ENCODE measurements at regions not wholly inside any gene's neighbourhood (a gene's known extent, or its start where the extent isn't known, plus 50 kb on each side); places are given as distances from the start of the nearest gene placed in this dataset.

DNA sequence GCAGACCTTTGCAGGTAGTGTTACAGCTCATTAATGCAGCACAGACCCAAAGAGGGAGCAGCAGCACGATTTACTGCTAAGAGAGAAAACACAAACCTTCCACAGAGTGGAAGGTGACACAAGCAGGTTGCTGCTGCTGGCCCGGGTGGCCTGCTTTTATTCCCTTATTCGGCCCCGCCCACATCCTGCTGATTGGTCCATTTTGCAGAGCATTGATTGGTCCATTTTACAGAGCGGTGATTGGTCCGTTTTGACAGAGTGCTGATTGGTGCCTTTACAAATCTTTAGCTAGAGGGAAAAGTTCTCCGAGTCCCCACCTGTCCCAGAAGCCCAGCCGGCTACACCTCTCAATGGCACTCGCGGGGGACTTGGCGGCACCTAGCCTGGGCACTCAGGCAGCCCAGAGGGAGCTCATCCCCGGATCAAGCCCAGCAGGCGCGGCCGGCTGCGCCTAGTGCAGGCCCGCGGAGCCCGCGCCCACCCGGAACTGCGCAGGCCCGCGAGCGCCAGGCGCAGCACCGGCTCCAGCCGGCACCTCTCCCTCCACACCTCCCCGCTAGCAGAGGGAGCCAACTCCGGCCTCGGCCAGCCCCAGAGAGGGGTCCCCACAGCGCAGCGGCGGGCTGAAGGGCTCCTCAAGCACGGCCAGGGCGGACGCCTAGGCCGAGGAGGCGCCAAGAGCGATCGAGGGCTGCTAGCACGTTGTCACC is 825.6 kb upstream of the HS6ST1 start:
- WGBS, 2 donors: 97% methylated on average over 22 to 39 of the region's 42 CpGs
- H3K36me3 ChIP-seq: no peaks in the 10 kb centered on the region
- no peaks in the 10 kb centered on the region for H3K9me3 ChIP-seq
- peaks cover 0 to under 1% of the 10 kb centered on the region in 2 donors for H3K4me1 ChIP-seq
- no peak for DNase-seq
- no peaks in the 10 kb centered on the region for H3K27me3 ChIP-seq
- no peak for TF ChIP-seq CTCF (IDR thresholded peaks at IDR 0.05)
- TF ChIP-seq POLR2A (IDR thresholded peaks at IDR 0.05): no peak
- no peak overlapping the region for H3K27ac ChIP-seq
- H3K4me3 ChIP-seq (replicated peaks in 1 of 3): no peak overlapping the region
- intact Hi-C loops (cut with DNase I): no loop called here

DNA sequence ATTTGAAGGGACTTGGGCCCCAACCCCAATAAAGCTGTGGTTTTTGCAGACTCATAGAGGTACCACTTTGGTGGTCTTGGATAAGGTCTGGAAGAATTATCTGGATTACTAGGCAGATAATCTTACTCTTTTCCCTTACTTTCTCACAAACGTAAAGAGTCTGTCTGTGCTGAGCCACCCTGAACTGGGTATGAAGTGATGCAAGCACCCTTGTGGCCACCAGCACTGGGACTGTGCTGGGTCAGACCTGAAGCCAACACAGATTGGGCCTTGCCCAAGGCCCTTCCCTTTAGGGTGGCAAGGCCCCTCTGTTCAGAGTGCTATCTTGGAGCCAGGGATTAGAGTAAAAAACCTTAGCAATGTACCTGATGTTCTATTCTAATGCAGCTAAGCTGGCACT is 827.0 kb upstream of the RAB6C start:
- no peaks in the 10 kb centered on the region for H3K9me3 ChIP-seq
- intact Hi-C loops (cut with DNase I): no loop called here
- TF ChIP-seq CTCF (IDR thresholded peaks at IDR 0.05) (no peak), POLR2A (IDR thresholded peaks at IDR 0.05) (no peak)
- no peaks in the 10 kb centered on the region for H3K36me3 ChIP-seq
- no peak overlapping the region for H3K4me3 ChIP-seq (replicated peaks in 1 of 3)
- H3K4me1 ChIP-seq: peaks cover 11 to 17% of the 10 kb centered on the region in 2 donors
- no peaks in the 10 kb centered on the region for H3K27me3 ChIP-seq
- no peak overlapping the region for H3K27ac ChIP-seq
- WGBS, 2 donors: 87 to 89% methylated on average over 1 of the region's 1 CpG
- no peak for DNase-seq

DNA sequence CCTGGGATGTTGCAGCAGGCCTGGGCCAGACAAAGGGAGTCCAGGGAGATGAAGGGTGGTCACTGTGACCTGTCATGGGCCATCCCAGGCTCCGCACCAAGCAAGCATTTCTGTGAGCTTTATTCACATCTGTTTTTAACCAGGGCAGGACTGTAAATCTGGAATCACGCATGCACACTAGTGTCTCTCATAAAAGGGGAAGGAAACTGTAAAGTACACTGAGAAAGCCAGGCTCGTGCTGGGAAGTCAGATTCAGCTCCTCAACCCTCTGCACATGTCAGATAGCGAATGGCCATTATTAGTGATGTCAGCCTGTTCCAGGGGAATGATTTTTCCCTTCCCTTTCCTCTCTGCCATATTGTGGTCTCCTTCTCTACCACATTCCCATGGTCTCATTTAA is 818.6 kb upstream of the RAB6C start:
- DNase-seq: no peak
- Histone ChIP-seq H3K27ac (no peak overlapping the region), H3K9me3 (no peaks in the 10 kb centered on the region), H3K36me3 (no peaks in the 10 kb centered on the region), H3K4me3 (replicated peaks in 1 of 3) (no peak overlapping the region), H3K27me3 (no peaks in the 10 kb centered on the region), H3K4me1 (no peaks in the 10 kb centered on the region)
- WGBS, 2 donors: 86 to 87% methylated on average over 4 of the region's 4 CpGs
- no peak for TF ChIP-seq CTCF (IDR thresholded peaks at IDR 0.05)
- intact Hi-C loops (cut with DNase I): no loop called here

- WGBS, 2 donors: 88 to 90% methylated on average over 5 of the region's 6 CpGs
- no peak for DNase-seq
- H3K36me3 ChIP-seq: no peaks in the 10 kb centered on the region
- TF ChIP-seq CTCF (IDR thresholded peaks at IDR 0.05): no peak
- TF ChIP-seq POLR2A (IDR thresholded peaks at IDR 0.05): no peak
- no peaks in the 10 kb centered on the region for H3K9me3 ChIP-seq
- no peak overlapping the region for H3K27ac ChIP-seq
- H3K27me3 ChIP-seq: no peaks in the 10 kb centered on the region
- intact Hi-C loops (cut with DNase I): no loop called here
- H3K4me3 ChIP-seq (replicated peaks in 1 of 3): no peak overlapping the region
- H3K4me1 ChIP-seq: no peaks in the 10 kb centered on the region
These were observed 815.1 kb upstream of the RAB6C start for GRCh38 chr2:129164220-129164949.

DNA sequence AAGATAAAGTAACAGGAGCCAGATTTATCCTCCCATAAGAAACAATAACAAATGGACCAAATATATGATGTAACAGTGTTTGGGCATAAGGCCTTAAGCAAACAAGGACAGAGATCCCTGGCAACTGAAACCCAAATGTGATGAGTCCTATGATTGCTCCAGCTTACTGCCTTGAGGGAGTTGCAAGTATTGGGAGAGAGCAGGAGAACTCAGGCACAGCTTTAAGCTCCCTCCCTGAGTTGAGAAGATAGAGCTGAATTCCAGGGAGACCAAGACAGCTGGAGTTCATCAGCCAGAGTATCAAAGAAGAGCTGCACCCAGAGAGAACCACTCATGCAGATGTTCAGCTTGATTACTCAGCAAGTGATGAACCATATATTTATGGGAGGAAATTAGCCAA is 814.5 kb upstream of the RAB6C start:
- intact Hi-C loops (cut with DNase I): no loop called here
- Histone ChIP-seq H3K36me3 (no peaks in the 10 kb centered on the region), H3K27me3 (no peaks in the 10 kb centered on the region), H3K27ac (no peak overlapping the region), H3K4me1 (no peaks in the 10 kb centered on the region), H3K9me3 (no peaks in the 10 kb centered on the region), H3K4me3 (replicated peaks in 1 of 3) (no peak overlapping the region)
- DNase-seq: no peak
- no peak for TF ChIP-seq CTCF (IDR thresholded peaks at IDR 0.05)
- TF ChIP-seq POLR2A (IDR thresholded peaks at IDR 0.05): no peak

All from thyroid gland (tissue), 4 donors.